ENCODE measurements at regions not wholly inside any gene's neighbourhood (a gene's known extent, or its start where the extent isn't known, plus 50 kb on each side); places are given as distances from the start of the nearest gene placed in this dataset.

- no peaks in the 10 kb centered on the region for H3K79me2 ChIP-seq (ENCODE audit: control insufficient read depth in 1 of 2, insufficient read depth in 2 of 2, low read length in 2 of 2)
- no peak overlapping the region for H3K18ac ChIP-seq (ENCODE audit: extremely low read depth, low read length)
- H2BK12ac ChIP-seq (ENCODE audit: low read depth, low read length), result no peak overlapping the region
- ChIA-PET CTCF (ENCODE audit: partially characterized antibody) (no interaction called here), POLR2A (ENCODE audit: partially characterized antibody) (no interaction called here)
- no peaks in the 10 kb centered on the region for H3K27me3 ChIP-seq (replicated peaks in 1 of 4; ENCODE audit: control insufficient read depth in 3 of 4, extremely low read depth in 1 of 4, insufficient read depth in 3 of 4, low read length in 3 of 4)
- no peak overlapping the region for H3K23ac ChIP-seq (ENCODE audit: insufficient read length)
- H4K91ac ChIP-seq (replicated peaks; ENCODE audit: insufficient read length, low read length), result no peak overlapping the region
- no peaks in the 10 kb centered on the region for H3K79me1 ChIP-seq (ENCODE audit: low read depth, low read length)
- H2BK15ac ChIP-seq (ENCODE audit: low read length), result no peak overlapping the region
- no peak overlapping the region for H4K8ac ChIP-seq (ENCODE audit: extremely low read depth, insufficient read depth, low read length)
- no peak overlapping the region for H3K4ac ChIP-seq (replicated peaks; ENCODE audit: insufficient read length, low read depth, low read length)
- H2BK5ac ChIP-seq (ENCODE audit: low read depth, low read length), result no peak overlapping the region
- no peak for FAIRE-seq
- peaks cover 0 to 2% (median 0%) of the 10 kb centered on the region in 4 experiments; a peak in 1 of 7 replicates for H3K4me1 ChIP-seq (replicated peaks in 1 of 4; ENCODE audit: control insufficient read depth in 3 of 4, insufficient read depth in 4 of 4, low read length in 3 of 4)
- no peak overlapping the region for H3K4me2 ChIP-seq (ENCODE audit: insufficient read depth in 1 of 2, low read depth in 2 of 2, low read length in 2 of 2)
- no peak overlapping the region for H2BK20ac ChIP-seq (ENCODE audit: low read length)
- no peak overlapping the region for H3K27ac ChIP-seq (ENCODE audit: low read depth, low read length)
- TF ChIP-seq EP300 (IDR thresholded peaks at IDR 0.05; ENCODE audit: borderline replicate concordance in 1 of 2, low read depth in 2 of 2, low read length in 2 of 2) (no peak), SRF (IDR thresholded peaks at IDR 0.05; ENCODE audit: low read depth, low read length) (no peak), RBBP5 (IDR thresholded peaks at IDR 0.05; ENCODE audit: borderline replicate concordance, low read depth, low read length) (no peak), FOSL1 (IDR thresholded peaks at IDR 0.05; ENCODE audit: insufficient read depth, low read depth, low read length) (no peak)
- H2AFZ ChIP-seq (ENCODE audit: low read length), result no peak overlapping the region
- H2AK5ac ChIP-seq (ENCODE audit: low read depth, low read length), result no peak overlapping the region
- no peak overlapping the region for H3K4me3 ChIP-seq (ENCODE audit: extremely low read depth in 1 of 4, insufficient read depth in 2 of 4, low read depth in 3 of 4, low read length in 4 of 4)
- H3K36me3 ChIP-seq (ENCODE audit: control insufficient read depth in 2 of 4, insufficient read depth in 4 of 4, low read length in 3 of 4), result no peaks in the 10 kb centered on the region
- H3K14ac ChIP-seq (ENCODE audit: insufficient read length), result no peak overlapping the region
- H3K9me3 ChIP-seq (ENCODE audit: insufficient read depth in 2 of 2, low read depth in 1 of 2, low read length in 1 of 2), result no peaks in the 10 kb centered on the region
- 90% methylated on average over 5 of the region's 5 CpGs; no CpG with 5 or more reads in 1 of the 2 experiments for WGBS, 2 experiments (ENCODE audit: extremely low coverage in 1 of 2, insufficient coverage in 1 of 2, insufficient read length in 1 of 2, insufficient replicate concordance in 2 of 2, low coverage in 1 of 2, low lambda C conversion rate in 2 of 2, missing lambda C conversion rate in 1 of 2)
- no peaks in the 10 kb centered on the region for H3K23me2 ChIP-seq (ENCODE audit: low read depth, low read length)
- H4K20me1 ChIP-seq (replicated peaks in 1 of 2; ENCODE audit: control insufficient read depth in 1 of 2, insufficient read depth in 2 of 2, low read length in 2 of 2), result no peaks in the 10 kb centered on the region
- no peak for DNase-seq (ENCODE audit: low read depth in 1 of 2, low spot score in 2 of 2)
- no peak overlapping the region for H3K56ac ChIP-seq (replicated peaks; ENCODE audit: insufficient read length, low read depth, low read length)
- no peak overlapping the region for H2BK120ac ChIP-seq (replicated peaks; ENCODE audit: low read depth, low read length)
- H4K5ac ChIP-seq (ENCODE audit: insufficient read length, low read depth, low read length), result no peak overlapping the region
- H3K9ac ChIP-seq (replicated peaks in 1 of 4; ENCODE audit: extremely low read depth in 1 of 4, low read depth in 3 of 4, low read length in 3 of 4), result no peak overlapping the region
Measured at GRCh38 chr3:94225148-94225865, 162.4 kb downstream of the NSUN3 start.

All from H1 (cell line).